ENCODE measurements at regions not wholly inside any gene's neighbourhood (a gene's known extent, or its start where the extent isn't known, plus 50 kb on each side); places are given as distances from the start of the nearest gene placed in this dataset.

GRCh38 chr20:40943591-40943990, 85.0 kb upstream of the TOP1 start:
- TF ChIP-seq SUZ12 (IDR thresholded peaks at IDR 0.05) (no peak), ZNF384 (IDR thresholded peaks at IDR 0.05) (no peak), L3MBTL2 (conservative IDR thresholded peaks at IDR 0.05) (no peak), NFRKB (IDR thresholded peaks at IDR 0.05) (no peak), SP1 (IDR thresholded peaks at IDR 0.05) (no peak), HDGF (IDR thresholded peaks at IDR 0.05; ENCODE audit: borderline replicate concordance) (no peak), FOXK2 (IDR thresholded peaks at IDR 0.05) (no peak), ELF4 (IDR thresholded peaks at IDR 0.05) (no peak), TARDBP (IDR thresholded peaks at IDR 0.05) (no peak), PKNOX1 (IDR thresholded peaks at IDR 0.05) (no peak)
